H1 (cell line): ENCODE measurements at regions not wholly inside any gene's neighbourhood (a gene's known extent, or its start where the extent isn't known, plus 50 kb on each side); places are given as distances from the start of the nearest gene placed in this dataset.

Experiments used
- CTCF ChIA-PET: fragments of 300-600 bp; sonication (Branson Sonifier 250); formaldehyde crosslinking; loops from one replicate; lab custom pipeline; 2021; ENCODE audit not compliant: partially characterized antibody; lab: Charles Lee
- POLR2A ChIA-PET: fragments of 300-600 bp; sonication (Branson Sonifier 250); formaldehyde crosslinking; loops from one replicate; lab custom pipeline; 2021; ENCODE audit warnings: inconsistent platforms; ENCODE audit not compliant: partially characterized antibody; lab: Charles Lee
- DNase-seq, 2 experiments: peaks; one replicate each; pipeline versions ENCODE4 v3.0.0 to v3.0.0-alpha.2; 2010 to 2022; ENCODE audit warnings: low spot score in 2 of 2, low read depth in 1 of 2, mixed read lengths in 1 of 2
- FAIRE-seq: peaks from 2 replicates; lab custom pipeline; 2011; peaks lifted over from hg19 to GRCh38; lab: Jason Lieb, UNC
- H2AFZ ChIP-seq: 2 replicates; pipeline ENCODE4 v1.8.1; 2012; ENCODE audit warnings: low read length, inconsistent platforms
- H2AK5ac ChIP-seq: 2 replicates; pipeline ENCODE4 v1.6.1; 2013; ENCODE audit warnings: low read depth, low read length
- H2BK120ac ChIP-seq: replicated peaks from 2 replicates; pipeline ENCODE3; 2013; ENCODE audit warnings: low read depth, low read length, inconsistent platforms
- H2BK12ac ChIP-seq: 2 replicates; pipeline ENCODE4 v1.6.1; 2013; ENCODE audit warnings: low read depth, low read length
- H2BK15ac ChIP-seq: 2 replicates; pipeline ENCODE4 v1.6.1; 2013; ENCODE audit warnings: low read length
- H2BK20ac ChIP-seq: 2 replicates; pipeline ENCODE4 v1.6.1; 2013; ENCODE audit warnings: low read length
- H2BK5ac ChIP-seq: 2 replicates; pipeline ENCODE4 v1.6.1; 2013; ENCODE audit warnings: low read depth, low read length
- H3K14ac ChIP-seq: 2 replicates; pipeline ENCODE4 v1.6.1; 2013; ENCODE audit warnings: inconsistent platforms; ENCODE audit not compliant: insufficient read length
- H3K18ac ChIP-seq: 2 replicates; pipeline ENCODE4 v1.6.1; 2013; ENCODE audit warnings: low read length; ENCODE audit errors: extremely low read depth
- H3K23ac ChIP-seq: 2 replicates; pipeline ENCODE4 v1.6.1; 2013; ENCODE audit warnings: inconsistent platforms; ENCODE audit not compliant: insufficient read length
- H3K23me2 ChIP-seq: 2 replicates; pipeline ENCODE4 v1.6.1; 2013; ENCODE audit warnings: low read depth, low read length
- H3K27ac ChIP-seq: 2 replicates; pipeline ENCODE4 v1.6.1; 2011; ENCODE audit warnings: low read depth, low read length, inconsistent platforms
- H3K27me3 ChIP-seq, 4 experiments: replicated peaks in 1 of 4; 1 replicate in 1 of 4; 2 replicates in 3 of 4; pipeline versions ENCODE4 v1.6.1 to v1.8.1; 2011 to 2013; ENCODE audit warnings: low read length in 3 of 4, mild to moderate bottlenecking in 3 of 4, inconsistent platforms in 2 of 4, mixed read lengths in 2 of 4, moderate library complexity in 1 of 4; ENCODE audit not compliant: control insufficient read depth in 3 of 4, insufficient read depth in 3 of 4; ENCODE audit errors: extremely low read depth in 1 of 4
- H3K36me3 ChIP-seq, 4 experiments: 2 replicates each; pipeline versions ENCODE4 v1.6.1 to v1.8.1; 2011 to 2013; ENCODE audit warnings: mild to moderate bottlenecking in 4 of 4, low read length in 3 of 4, moderate library complexity in 2 of 4, control low read depth in 1 of 4, inconsistent platforms in 1 of 4; ENCODE audit not compliant: insufficient read depth in 4 of 4, control insufficient read depth in 2 of 4
- H3K4ac ChIP-seq: replicated peaks from 2 replicates; pipeline ENCODE3; 2013; ENCODE audit warnings: low read length, low read depth, mixed read lengths, inconsistent platforms; ENCODE audit not compliant: insufficient read length
- H3K4me1 ChIP-seq, 4 experiments: replicated peaks in 1 of 4; 1 replicate in 1 of 4; 2 replicates in 3 of 4; pipeline versions ENCODE4 v1.6.1 to v1.8.1; 2011 to 2013; ENCODE audit warnings: low read length in 3 of 4, inconsistent platforms in 2 of 4, mixed read lengths in 1 of 4; ENCODE audit not compliant: insufficient read depth in 4 of 4, control insufficient read depth in 3 of 4
- H3K4me2 ChIP-seq, 2 experiments: 2 replicates each; pipeline versions ENCODE4 v1.6.1 to v1.8.1; 2011 to 2013; ENCODE audit warnings: low read depth in 2 of 2, low read length in 2 of 2, control low read depth in 1 of 2, inconsistent platforms in 1 of 2, mild to moderate bottlenecking in 1 of 2; ENCODE audit not compliant: insufficient read depth in 1 of 2
- H3K4me3 ChIP-seq, 4 experiments: fragments of 200-600, 300-600 bp in 1 of 4; sonication (generic), shearing (Covaris generic), sonication (Bioruptor Twin) in 1 of 4; 2 replicates each; pipeline versions ENCODE4 v1.5.1 to v1.8.1; 2011 to 2016; ENCODE audit warnings: low read length in 4 of 4, low read depth in 3 of 4, control low read depth in 2 of 4, inconsistent platforms in 2 of 4, mild to moderate bottlenecking in 2 of 4, mixed read lengths in 1 of 4, moderate library complexity in 1 of 4; ENCODE audit not compliant: insufficient read depth in 2 of 4; ENCODE audit errors: extremely low read depth in 1 of 4
- H3K56ac ChIP-seq: replicated peaks from 2 replicates; pipeline ENCODE3; 2013; ENCODE audit warnings: low read depth, mild to moderate bottlenecking, mixed read lengths, low read length, inconsistent platforms; ENCODE audit not compliant: insufficient read length
- H3K79me1 ChIP-seq: 2 replicates; pipeline ENCODE4 v1.6.1; 2013; ENCODE audit warnings: low read depth, low read length, control low read depth
- H3K79me2 ChIP-seq, 2 experiments: 2 replicates each; pipeline versions ENCODE4 v1.6.1 to v1.8.1; 2012 to 2013; ENCODE audit warnings: low read length in 2 of 2, mild to moderate bottlenecking in 2 of 2, inconsistent platforms in 1 of 2; ENCODE audit not compliant: insufficient read depth in 2 of 2, control insufficient read depth in 1 of 2
- H3K9ac ChIP-seq, 4 experiments: replicated peaks in 1 of 4; 1 replicate in 1 of 4; 2 replicates in 3 of 4; pipeline versions ENCODE4 v1.6.1 to v1.8.1; 2011 to 2013; ENCODE audit warnings: low read depth in 3 of 4, low read length in 3 of 4, control low read depth in 2 of 4, mild to moderate bottlenecking in 2 of 4, moderate library complexity in 2 of 4, inconsistent platforms in 1 of 4; ENCODE audit errors: extremely low read depth in 1 of 4
- H3K9me3 ChIP-seq, 2 experiments: 2 replicates each; pipeline versions ENCODE4 v1.6.1 to v1.8.1; 2012 to 2013; ENCODE audit warnings: mild to moderate bottlenecking in 2 of 2, moderate library complexity in 2 of 2, control low read depth in 1 of 2, inconsistent platforms in 1 of 2, low read depth in 1 of 2, low read length in 1 of 2, mixed read lengths in 1 of 2; ENCODE audit not compliant: insufficient read depth in 2 of 2
- H4K20me1 ChIP-seq, 2 experiments: replicated peaks in 1 of 2; 2 replicates each; pipeline versions ENCODE3 to v1.8.1; 2011 to 2013; ENCODE audit warnings: inconsistent platforms in 2 of 2, low read length in 2 of 2, mild to moderate bottlenecking in 1 of 2; ENCODE audit not compliant: insufficient read depth in 2 of 2, control insufficient read depth in 1 of 2
- H4K5ac ChIP-seq: 2 replicates; pipeline ENCODE4 v1.6.1; 2013; ENCODE audit warnings: low read length, low read depth, mixed read lengths, inconsistent platforms; ENCODE audit not compliant: insufficient read length
- H4K8ac ChIP-seq: 2 replicates; pipeline ENCODE4 v1.8.0; 2013; ENCODE audit warnings: mild to moderate bottlenecking, moderate library complexity, low read length, inconsistent platforms; ENCODE audit not compliant: insufficient read depth; ENCODE audit errors: extremely low read depth
- H4K91ac ChIP-seq: replicated peaks from 2 replicates; pipeline ENCODE3; 2013; ENCODE audit warnings: low read length, mixed read lengths, inconsistent platforms; ENCODE audit not compliant: insufficient read length
- ATF2 ChIP-seq: IDR thresholded peaks from 2 replicates; pipeline ENCODE4 v1.6.1; 2012; ENCODE audit warnings: low read length, inconsistent platforms
- BCL11A ChIP-seq, 2 experiments: IDR thresholded peaks; one replicate each; pipeline ENCODE4 v1.6.1; 2011; ENCODE audit warnings: low read depth in 2 of 2, low read length in 2 of 2, mild to moderate bottlenecking in 2 of 2
- CHD2 ChIP-seq: IDR thresholded peaks from 2 replicates; pipeline ENCODE4 v1.6.1; 2012; ENCODE audit warnings: low read length, improper control_type of control experiment
- HDAC6 ChIP-seq: IDR thresholded peaks from one replicate; pipeline ENCODE4 v1.7.1; 2012; ENCODE audit warnings: low read depth, mild to moderate bottlenecking, inconsistent platforms, low read length, moderate library complexity

- Histone ChIP-seq H3K4me1 (peaks cover 0 to 1% (median 0%) of the 10 kb centered on the region in 4 experiments; a peak in 2 of 7 replicates), H3K27me3 (no peaks in the 10 kb centered on the region; a peak in 1 of 7 replicates), H3K79me1 (no peaks in the 10 kb centered on the region), H4K91ac (no peak overlapping the region), H4K8ac (no peak overlapping the region), H3K9ac (no peak overlapping the region), H3K23ac (no peak overlapping the region), H3K79me2 (no peaks in the 10 kb centered on the region), H3K56ac (no peak overlapping the region), H3K18ac (no peak overlapping the region), H3K36me3 (no peaks in the 10 kb centered on the region), H3K14ac (no peak overlapping the region), H3K4me2 (no peak overlapping the region), H3K4ac (no peak overlapping the region), H3K23me2 (no peaks in the 10 kb centered on the region), H2BK12ac (no peak overlapping the region), H3K4me3 (no peak overlapping the region), H2BK120ac (no peak overlapping the region), H2AK5ac (no peak overlapping the region), H2AFZ (no peak overlapping the region), H4K5ac (no peak overlapping the region), H2BK20ac (no peak overlapping the region), H3K9me3 (peaks cover 5 to 18% of the 10 kb centered on the region in 2 experiments; a peak in 3 of 4 replicates), H2BK5ac (no peak overlapping the region), H2BK15ac (no peak overlapping the region), H4K20me1 (no peaks in the 10 kb centered on the region), H3K27ac (no peak overlapping the region)
- no peak for DNase-seq
- FAIRE-seq = no peak
- ChIA-PET CTCF (interaction anchor here (2.8 kb wide), 1 partner anchor 494 kb away, joined by 12 read pairs; no protein-coding TSS in a partner anchor), POLR2A (no interaction called here)
- TF ChIP-seq ATF2 (no peak), CHD2 (no peak), BCL11A (IDR thresholded peaks at IDR 0.05; ENCODE audit: low read depth in 2 of 2, low read length in 2 of 2) (no peak), HDAC6 (no peak)
Observed at GRCh38 chr16:86024210-86024609, 125.2 kb downstream of the IRF8 start.
